ENCODE measurements at regions not wholly inside any gene's neighbourhood (a gene's known extent, or its start where the extent isn't known, plus 50 kb on each side); places are given as distances from the start of the nearest gene placed in this dataset.

GRCh38 chr11:111112614-111113013 is 132.9 kb upstream of the POU2AF2 start (continued):
- TF ChIP-seq CEBPZ (IDR thresholded peaks at IDR 0.05; ENCODE audit: low read depth, low read length), result no peak
- TF ChIP-seq MYC (IDR thresholded peaks at IDR 0.05; ENCODE audit: insufficient read depth, insufficient read length, insufficient replicate concordance, low read length, severe bottlenecking), result no peak

GRCh38 chr11:111107501-111107900 is 138.0 kb upstream of the POU2AF2 start:
- Histone ChIP-seq H3K36me3 (ENCODE audit: control insufficient read depth in 2 of 2, insufficient read depth in 2 of 2, low read length in 1 of 2) (no peaks in the 10 kb centered on the region), H3K4me1 (ENCODE audit: control insufficient read depth, insufficient read depth, low read length) (peaks cover 4% of the 10 kb centered on the region; the same call in 1 of the 2 replicates), H3K79me2 (ENCODE audit: control insufficient read depth, insufficient read depth, low read length) (no peaks in the 10 kb centered on the region), H3K27me3 (replicated peaks in 1 of 2; ENCODE audit: control insufficient read depth in 2 of 2, insufficient read depth in 2 of 2, low read length in 1 of 2) (no peaks in the 10 kb centered on the region), H3K27ac (ENCODE audit: control insufficient read depth, insufficient read depth) (no peak overlapping the region), H3K4me3 (no peak overlapping the region), H3K9ac (ENCODE audit: control insufficient read depth, insufficient read depth, low read length) (no peak overlapping the region), H2AFZ (ENCODE audit: control insufficient read depth, low read depth, low read length) (no peak overlapping the region), H3K9me3 (replicated peaks; ENCODE audit: control insufficient read depth, insufficient read depth, low read length) (no peaks in the 10 kb centered on the region), H3K4me2 (ENCODE audit: control insufficient read depth, insufficient read depth) (no peak overlapping the region), H4K20me1 (ENCODE audit: control insufficient read depth, insufficient read depth) (no peaks in the 10 kb centered on the region; the same call in 1 of the 2 replicates)
- ChIA-PET SMC1A (ENCODE audit: uncharacterized antibody, unreplicated experiment) (interaction anchor here (0.8 to 1.4 kb wide), 3 partner anchors 8 to 404 kb away, joined by 3 read pairs; no protein-coding TSS in a partner anchor), CTCF (no interaction called here), POLR2A (no interaction called here), RAD21 (ENCODE audit: unreplicated experiment) (interaction anchor here (0.5 kb wide), 1 partner anchor 764 kb away, joined by 3 read pairs; no protein-coding TSS in a partner anchor)
- in situ Hi-C loops (cut with MboI), result no loop called here
- DNase-seq (ENCODE audit: low read depth, low spot score), result no peak
- BruUV-seq (replicated peaks), result no TSS peak
- no peak; the same call in 2 of the 3 replicates for ATAC-seq
- intact Hi-C loops (cut with micrococcal nuclease; ENCODE audit: unreplicated experiment), result no loop called here
- TF ChIP-seq ZNF687 (IDR thresholded peaks at IDR 0.05), result no peak
- no peak for TF ChIP-seq ZNF217 (IDR thresholded peaks at IDR 0.05)
- peak; percentile 90 for TF ChIP-seq SPI1 (IDR thresholded peaks at IDR 0.05; ENCODE audit: borderline replicate concordance, insufficient read depth, low read depth, low read length)
- no peak for FAIRE-seq

Measured in GM12878 (cell line).